SK-N-SH (cell line): ENCODE measurements at regions not wholly inside any gene's neighbourhood (a gene's known extent, or its start where the extent isn't known, plus 50 kb on each side); places are given as distances from the start of the nearest gene placed in this dataset.

ENCODE experiments used
- CTCF ChIA-PET: fragments of 300-600, 350-600 bp; formaldehyde crosslinking; extraction: SDS; loops from one replicate; lab custom pipeline; 2021; lab: Yijun Ruan, JAX
- POLR2A ChIA-PET: fragments of 350-600 bp; sonication (Branson Sonifier 250); formaldehyde crosslinking; extraction: SDS; loops from one replicate; lab custom pipeline; 2020; ENCODE audit warnings: antibody characterized with exemption, inconsistent platforms; lab: Yijun Ruan, JAX
- DNase-seq: peaks from one replicate; pipeline ENCODE4 v3.0.0; 2012
- H2AFZ ChIP-seq: fragments of 200-600 bp; sonication (generic); 2 replicates; pipeline ENCODE4 v1.8.1; 2016; ENCODE audit warnings: antibody characterized with exemption, mild to moderate bottlenecking, low read depth
- H3F3A ChIP-seq: fragments of 200-600 bp; sonication (generic); replicated peaks from 2 replicates; pipeline ENCODE3; 2016; ENCODE audit warnings: antibody characterized with exemption, mild to moderate bottlenecking; ENCODE audit not compliant: insufficient read depth
- H3K27ac ChIP-seq, 2 experiments: fragments of 200-500 bp in 1 of 2; fragments of 200-600 bp in 1 of 2; sonication (Bioruptor generic) in 1 of 2; sonication (generic), shearing (Covaris generic) in 1 of 2; 2 replicates each; pipeline versions ENCODE4 v1.5.1 to v1.6.1; 2014 to 2016; ENCODE audit warnings: low read depth in 2 of 2, inconsistent platforms in 1 of 2, low read length in 1 of 2, mild to moderate bottlenecking in 1 of 2, mixed read lengths in 1 of 2
- H3K27me3 ChIP-seq: fragments of 200-600 bp; sonication (generic), shearing (Covaris generic); 2 replicates; pipeline ENCODE4 v1.6.1; 2016; ENCODE audit warnings: mixed run types; ENCODE audit not compliant: insufficient read depth
- H3K36me3 ChIP-seq, 2 experiments: fragments of 200-500 bp in 1 of 2; fragments of 200-600 bp in 1 of 2; sonication (Bioruptor generic) in 1 of 2; sonication (generic) in 1 of 2; replicated peaks in 1 of 2; 2 replicates each; pipeline versions ENCODE3 to v1.5.1; 2014 to 2016; ENCODE audit warnings: low read length in 1 of 2, mild to moderate bottlenecking in 1 of 2; ENCODE audit not compliant: insufficient read depth in 2 of 2, control insufficient read depth in 1 of 2
- H3K4me1 ChIP-seq, 2 experiments: fragments of 200-500 bp in 1 of 2; fragments of 200-600 bp in 1 of 2; sonication (Bioruptor generic) in 1 of 2; sonication (generic), shearing (Covaris generic) in 1 of 2; 2 replicates each; pipeline versions ENCODE4 v1.5.1 to v1.6.1; 2014 to 2016; ENCODE audit warnings: low read depth in 1 of 2, low read length in 1 of 2, mixed run types in 1 of 2; ENCODE audit not compliant: insufficient read depth in 2 of 2, control insufficient read depth in 1 of 2
- H3K4me2 ChIP-seq: fragments of 200-600 bp; sonication (generic), shearing (Covaris generic); 2 replicates; pipeline ENCODE4 v1.6.1; 2017; ENCODE audit warnings: mixed run types
- H3K4me3 ChIP-seq, 2 experiments: fragments of 200-500 bp in 1 of 2; fragments of 200-600 bp in 1 of 2; sonication (Bioruptor generic) in 1 of 2; sonication (generic), shearing (Covaris generic) in 1 of 2; 2 replicates each; pipeline versions ENCODE4 v1.5.1 to v1.8.1; 2014 to 2016; ENCODE audit warnings: low read depth in 2 of 2, inconsistent platforms in 1 of 2, low read length in 1 of 2, mild to moderate bottlenecking in 1 of 2, mixed read lengths in 1 of 2, moderate library complexity in 1 of 2
- H3K79me2 ChIP-seq: fragments of 200-600 bp; sonication (generic); 2 replicates; pipeline ENCODE4 v1.8.1; 2017; ENCODE audit warnings: mild to moderate bottlenecking; ENCODE audit not compliant: insufficient read depth
- H3K9ac ChIP-seq: fragments of 200-600 bp; sonication (generic); 2 replicates; pipeline ENCODE4 v1.6.1; 2017; ENCODE audit warnings: mixed run types
- H3K9me2 ChIP-seq: fragments of 200-600 bp; sonication (generic); 2 replicates; pipeline ENCODE4 v1.6.1; 2017; ENCODE audit warnings: mixed run types
- H3K9me3 ChIP-seq: fragments of 200-600 bp; sonication (generic); 2 replicates; pipeline ENCODE4 v1.6.1; 2017; ENCODE audit warnings: mixed run types, mild to moderate bottlenecking, moderate library complexity
- H4K20me1 ChIP-seq: fragments of 200-600 bp; sonication (generic); 2 replicates; pipeline ENCODE4 v1.6.1; 2017; ENCODE audit warnings: mild to moderate bottlenecking, mixed run types; ENCODE audit not compliant: insufficient read depth
- CHD2 ChIP-seq: fragments of 150-350 bp; IDR thresholded peaks from 2 replicates; pipeline ENCODE4 v1.6.1; 2018; ENCODE audit warnings: low read length; ENCODE audit not compliant: partially characterized antibody
- CTCF ChIP-seq: fragments of 200-600 bp; sonication (generic); IDR thresholded peaks from 2 replicates; pipeline ENCODE4 v1.6.1; 2017; ENCODE audit warnings: antibody characterized with exemption, mild to moderate bottlenecking, moderate library complexity
- ELF1 ChIP-seq: IDR thresholded peaks from 2 replicates; pipeline ENCODE4 v1.4.0; 2012
- EZH2phosphoT487 ChIP-seq: fragments of 200-600 bp; sonication (generic); IDR thresholded peaks from 2 replicates; pipeline ENCODE4 v1.6.1; 2017; ENCODE audit warnings: low read depth, mixed run types, mild to moderate bottlenecking, antibody characterized with exemption, moderate library complexity, borderline replicate concordance
- FOSL2 ChIP-seq: IDR thresholded peaks from 2 replicates; pipeline ENCODE4 v1.4.0; 2012; ENCODE audit warnings: low read depth, mild to moderate bottlenecking, moderate library complexity, borderline replicate concordance
- GABPA ChIP-seq: IDR thresholded peaks from 2 replicates; pipeline ENCODE4 v1.4.0; 2012; ENCODE audit warnings: low read depth, mild to moderate bottlenecking
- GATA2 ChIP-seq: sonication (generic); formaldehyde crosslinking; IDR thresholded peaks from 2 replicates; pipeline ENCODE4 v1.5.0; 2020; ENCODE audit warnings: mild to moderate bottlenecking, missing genetic modification reagents
- IRF3 ChIP-seq: fragments of 150-350 bp; IDR thresholded peaks from 2 replicates; pipeline ENCODE4 v1.6.1; 2016; ENCODE audit warnings: mild to moderate bottlenecking, low read depth, low read length
- JUND ChIP-seq: IDR thresholded peaks from 2 replicates; pipeline ENCODE4 v1.4.0; 2012
- MAX ChIP-seq: IDR thresholded peaks from 2 replicates; pipeline ENCODE4 v1.4.0; 2012; ENCODE audit warnings: low read depth
- NRF1 ChIP-seq: IDR thresholded peaks from 2 replicates; pipeline ENCODE4 v1.6.1; 2012; ENCODE audit warnings: low read depth, mild to moderate bottlenecking, low read length
- PBX3 ChIP-seq: IDR thresholded peaks from 2 replicates; pipeline ENCODE4; 2012
- POLR2AphosphoS5 ChIP-seq: IDR thresholded peaks from 2 replicates; pipeline ENCODE4 v1.6.1; 2012; ENCODE audit warnings: low read depth, low read length
- RAD21 ChIP-seq: IDR thresholded peaks from 2 replicates; pipeline ENCODE4 v1.6.1; 2012; ENCODE audit warnings: mild to moderate bottlenecking, low read length
- REST ChIP-seq: IDR thresholded peaks from 2 replicates; pipeline ENCODE4 v1.6.1; 2012; ENCODE audit warnings: mild to moderate bottlenecking, low read depth, low read length, moderate library complexity
- RFX5 ChIP-seq: IDR thresholded peaks from 2 replicates; pipeline ENCODE4 v1.6.1; 2012; ENCODE audit warnings: mild to moderate bottlenecking, improper control_type of control experiment, low read length
- SMC3 ChIP-seq: IDR thresholded peaks from 2 replicates; pipeline ENCODE4 v1.6.1; 2012; ENCODE audit warnings: low read depth, low read length, improper control_type of control experiment
- TCF12 ChIP-seq: IDR thresholded peaks from 2 replicates; pipeline ENCODE4 v1.4.0; 2012
- TEAD4 ChIP-seq: IDR thresholded peaks from 2 replicates; pipeline ENCODE4 v1.4.0; 2012; ENCODE audit warnings: mild to moderate bottlenecking, borderline replicate concordance; ENCODE audit not compliant: insufficient read depth
- USF2 ChIP-seq: fragments of 150-350 bp; IDR thresholded peaks from 2 replicates; pipeline ENCODE4 v1.6.1; 2017; ENCODE audit warnings: antibody characterized with exemption, low read length, low read depth, borderline replicate concordance
- WGBS: methylation state at CpG from one replicate; pipeline ENCODE4 v1.1.6; 2017; ENCODE audit warnings: low lambda C conversion rate; 5-methylcytosine and 5-hydroxymethylcytosine counted together

GRCh38 chr6:134455319-134455718, 137.4 kb upstream of the SGK1 start:
- Histone ChIP-seq H3K27ac (peak overlapping the region in 1 of 2 experiments; percentile 52; a peak in 2 of 4 replicates), H3K27me3 (no peaks in the 10 kb centered on the region), H3K9ac (no peak overlapping the region), H3K4me3 (no peak overlapping the region), H3K4me2 (no peak overlapping the region), H3K9me2 (no peaks in the 10 kb centered on the region), H4K20me1 (no peaks in the 10 kb centered on the region), H3K79me2 (no peaks in the 10 kb centered on the region), H3F3A (no peaks in the 10 kb centered on the region), H3K4me1 (peaks cover 2 to 6% of the 10 kb centered on the region in 2 experiments; a peak in 2 of 4 replicates), H3K9me3 (no peaks in the 10 kb centered on the region), H3K36me3 (no peaks in the 10 kb centered on the region), H2AFZ (0 out of 2 replicates have a peak overlapping the region, but pooled peaks have one; percentile 39)
- no peak for TF ChIP-seq MAX
- TF ChIP-seq EZH2phosphoT487, result no peak
- no peak for TF ChIP-seq USF2
- TF ChIP-seq CTCF, result no peak
- TF ChIP-seq GABPA, result no peak
- TF ChIP-seq ELF1, result no peak
- TF ChIP-seq PBX3, result no peak
- no peak for TF ChIP-seq JUND
- no peak for TF ChIP-seq RAD21
- no peak for TF ChIP-seq RFX5
- TF ChIP-seq REST, result no peak
- no peak for TF ChIP-seq FOSL2
- no peak for TF ChIP-seq SMC3
- TF ChIP-seq TEAD4, result no peak
- TF ChIP-seq TCF12, result no peak
- no peak for TF ChIP-seq IRF3
- TF ChIP-seq GATA2 (CRISPR knock-in tag), result no peak
- no peak for TF ChIP-seq NRF1
- no peak for TF ChIP-seq POLR2AphosphoS5
- no peak for TF ChIP-seq CHD2
- DNase-seq, result no peak
- POLR2A ChIA-PET, result no interaction called here
- CTCF ChIA-PET, result no interaction called here
- 94% methylated on average over 3 of the region's 3 CpGs for WGBS
